C4-2B (cell line): ENCODE measurements at regions not wholly inside any gene's neighbourhood (a gene's known extent, or its start where the extent isn't known, plus 50 kb on each side); places are given as distances from the start of the nearest gene placed in this dataset.

Source experiments
- H3K27ac ChIP-seq: fragments of 450-650 bp; 2 replicates; pipeline ENCODE4 v1.5.1; 2017
- ZFX ChIP-seq: fragments of 450-650 bp; IDR thresholded peaks from 2 replicates; pipeline ENCODE4 v1.6.1; 2017
- TF ChIP-seq, protein P1 (sequence below): fragments of 450-650 bp; conservative IDR thresholded peaks from 2 replicates; pipeline ENCODE4 v1.5.1; 2017; ENCODE audit warnings: mild to moderate bottlenecking

DNA sequence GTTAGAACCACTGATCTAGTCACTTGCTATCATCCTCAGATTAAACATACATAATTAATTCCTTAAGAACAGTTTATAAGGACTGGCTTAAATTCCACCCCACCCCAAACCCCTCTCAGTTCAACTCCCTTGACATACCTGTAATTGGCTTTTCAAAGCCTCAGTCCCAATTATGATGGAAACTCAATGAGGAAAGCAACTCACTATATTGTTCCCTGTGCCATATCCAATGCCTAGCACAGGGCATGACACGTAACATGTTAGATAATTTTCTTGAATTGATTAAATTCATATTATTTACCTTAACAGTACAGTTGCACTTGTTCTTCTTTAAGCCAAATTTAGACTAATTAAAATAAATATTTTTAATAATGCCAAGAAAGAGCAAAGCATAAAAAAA lies 465.1 kb upstream of the CHAC2 start:
- TF ChIP-seq, protein P1, sequence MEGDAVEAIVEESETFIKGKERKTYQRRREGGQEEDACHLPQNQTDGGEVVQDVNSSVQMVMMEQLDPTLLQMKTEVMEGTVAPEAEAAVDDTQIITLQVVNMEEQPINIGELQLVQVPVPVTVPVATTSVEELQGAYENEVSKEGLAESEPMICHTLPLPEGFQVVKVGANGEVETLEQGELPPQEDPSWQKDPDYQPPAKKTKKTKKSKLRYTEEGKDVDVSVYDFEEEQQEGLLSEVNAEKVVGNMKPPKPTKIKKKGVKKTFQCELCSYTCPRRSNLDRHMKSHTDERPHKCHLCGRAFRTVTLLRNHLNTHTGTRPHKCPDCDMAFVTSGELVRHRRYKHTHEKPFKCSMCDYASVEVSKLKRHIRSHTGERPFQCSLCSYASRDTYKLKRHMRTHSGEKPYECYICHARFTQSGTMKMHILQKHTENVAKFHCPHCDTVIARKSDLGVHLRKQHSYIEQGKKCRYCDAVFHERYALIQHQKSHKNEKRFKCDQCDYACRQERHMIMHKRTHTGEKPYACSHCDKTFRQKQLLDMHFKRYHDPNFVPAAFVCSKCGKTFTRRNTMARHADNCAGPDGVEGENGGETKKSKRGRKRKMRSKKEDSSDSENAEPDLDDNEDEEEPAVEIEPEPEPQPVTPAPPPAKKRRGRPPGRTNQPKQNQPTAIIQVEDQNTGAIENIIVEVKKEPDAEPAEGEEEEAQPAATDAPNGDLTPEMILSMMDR = no peak
- TF ChIP-seq ZFX = no peak
- no peak overlapping the region for H3K27ac ChIP-seq

GRCh38 chr2:53289309-53290006 lies 478.1 kb upstream of the CHAC2 start:
- no peak overlapping the region for H3K27ac ChIP-seq
- TF ChIP-seq, protein P1 = no peak
- TF ChIP-seq ZFX = no peak

GRCh38 chr2:53286345-53286744 lies 481.3 kb upstream of the CHAC2 start:
- TF ChIP-seq, protein P1 = no peak
- TF ChIP-seq ZFX = no peak
- no peak overlapping the region for H3K27ac ChIP-seq

DNA sequence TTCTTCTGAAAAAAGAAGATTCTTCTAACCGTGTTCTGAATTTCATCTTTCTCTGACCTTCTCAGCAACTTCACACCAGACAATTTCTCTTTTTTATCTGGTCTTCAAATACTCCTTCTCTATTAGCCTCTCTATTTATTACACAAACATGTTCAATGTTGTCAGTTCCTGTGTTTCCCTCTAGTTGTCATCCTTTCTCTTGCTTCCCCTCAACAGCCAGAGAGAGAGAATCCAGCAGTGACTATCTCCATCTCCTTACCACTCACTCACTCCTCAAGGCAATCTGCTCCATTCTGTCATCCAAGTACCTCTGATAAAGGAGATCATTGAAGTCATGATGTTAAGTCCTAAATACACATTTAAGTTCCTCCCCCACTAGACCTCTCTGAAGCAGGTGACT lies 491.9 kb upstream of the CHAC2 start:
- TF ChIP-seq, protein P1 = no peak
- no peak for TF ChIP-seq ZFX
- H3K27ac ChIP-seq = no peak overlapping the region

DNA sequence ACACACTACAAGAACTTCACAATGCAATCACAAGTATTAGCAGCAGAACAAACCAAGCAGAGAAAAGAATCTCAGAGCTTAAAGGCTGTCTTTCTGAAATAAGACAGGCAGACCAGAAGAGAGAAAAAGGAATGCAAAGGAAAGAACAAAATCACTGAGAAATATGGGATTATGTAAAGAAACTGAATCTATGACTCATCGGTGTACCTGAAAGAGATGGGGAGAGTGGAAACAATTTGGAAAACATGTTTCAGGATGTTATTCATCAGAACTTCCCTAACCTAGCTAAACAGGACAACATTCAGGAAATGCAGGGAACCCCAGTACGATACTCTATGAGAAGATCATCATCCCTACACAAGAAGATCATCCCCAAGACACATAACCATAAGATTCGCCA lies 499.0 kb upstream of the CHAC2 start:
- no peak overlapping the region for H3K27ac ChIP-seq
- TF ChIP-seq ZFX = no peak
- TF ChIP-seq, protein P1 = no peak

DNA sequence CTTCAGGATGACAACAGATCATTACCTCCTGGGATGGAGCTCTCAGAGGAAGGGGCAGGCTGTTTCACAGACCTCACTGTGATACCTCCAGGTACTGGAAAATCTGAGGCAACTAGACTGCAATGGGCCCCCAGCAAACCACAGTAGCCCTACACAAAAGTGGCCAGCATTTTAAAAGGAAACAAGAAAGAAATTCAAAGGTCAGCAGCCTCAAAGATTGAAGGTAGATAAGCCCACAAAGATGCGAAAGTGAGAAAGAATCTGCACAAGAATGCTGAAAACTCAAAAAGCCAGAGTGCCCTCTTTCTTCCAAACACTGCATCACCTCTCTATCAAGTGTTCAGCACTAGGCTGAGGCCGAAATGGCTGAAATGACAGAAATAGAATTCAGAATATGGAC lies 499.5 kb upstream of the CHAC2 start:
- no peak overlapping the region for H3K27ac ChIP-seq
- TF ChIP-seq, protein P1 = no peak
- TF ChIP-seq ZFX = no peak

DNA sequence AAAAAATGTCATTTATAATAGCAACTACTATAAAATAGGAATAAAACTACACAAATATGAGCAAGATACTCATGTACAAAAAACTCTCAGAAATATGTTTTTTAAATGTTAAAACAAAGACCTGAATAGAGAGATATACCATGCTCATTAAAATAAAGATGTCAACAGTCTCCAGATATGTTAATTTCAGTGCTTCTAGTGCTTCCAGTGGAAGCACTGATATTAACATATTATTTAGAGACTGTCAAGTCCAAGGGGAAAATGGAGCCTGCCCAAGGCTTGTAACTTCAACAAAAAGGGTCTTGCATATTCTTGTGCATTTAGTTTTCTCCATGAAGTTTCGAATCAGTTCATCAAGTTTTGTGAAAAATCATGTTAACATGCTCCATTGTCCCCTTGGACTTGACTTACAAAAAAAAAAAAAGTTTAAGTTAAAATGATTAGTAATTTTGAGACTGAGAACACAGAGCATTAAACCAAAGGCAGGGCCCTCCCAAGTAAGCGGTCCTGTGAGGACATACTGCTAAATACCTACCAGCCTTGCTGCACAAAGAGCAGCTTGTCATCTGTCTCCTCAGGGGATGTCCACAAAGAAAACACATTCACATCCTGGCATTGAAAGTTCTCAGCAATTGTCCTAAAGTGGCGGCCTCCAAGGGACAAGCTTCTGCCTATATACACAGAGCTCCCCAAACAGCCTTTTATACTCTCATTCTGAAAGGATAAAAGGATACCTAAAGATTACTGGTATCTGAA lies 501.9 kb upstream of the CHAC2 start:
- no peak overlapping the region for H3K27ac ChIP-seq
- TF ChIP-seq, protein P1 = no peak
- no peak for TF ChIP-seq ZFX
